ENCODE measurements at regions not wholly inside any gene's neighbourhood (a gene's known extent, or its start where the extent isn't known, plus 50 kb on each side); places are given as distances from the start of the nearest gene placed in this dataset.
"Not testable (repeated sequence)": the region's sequence is repeated elsewhere in the genome, so short reads cannot be mapped to it uniquely, and the experiment has no call there.

- no peak for DNase-seq
Measured at GRCh38 chr13:85186356-85187045, 612.7 kb downstream of the SLITRK6 start.

DNA sequence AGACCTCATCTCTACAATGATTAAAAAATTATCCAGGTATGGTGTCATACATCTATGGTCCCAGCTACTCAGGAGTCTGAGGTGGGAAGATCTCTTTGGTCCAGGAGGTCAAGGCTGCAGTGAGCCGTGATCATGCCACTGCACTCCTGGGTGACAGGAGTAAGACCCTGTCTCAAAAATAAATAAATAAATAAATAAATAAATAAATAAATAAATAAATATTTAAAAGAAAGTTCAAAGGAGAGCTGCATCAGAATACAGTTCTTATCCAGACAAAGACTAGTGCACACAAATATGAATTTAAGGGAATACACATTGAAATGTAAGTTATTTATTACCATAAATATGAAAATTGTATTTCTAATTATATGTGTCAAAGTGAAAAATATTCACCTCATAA, 624.9 kb downstream of the SLITRK6 start:
- DNase-seq: no peak

DNA sequence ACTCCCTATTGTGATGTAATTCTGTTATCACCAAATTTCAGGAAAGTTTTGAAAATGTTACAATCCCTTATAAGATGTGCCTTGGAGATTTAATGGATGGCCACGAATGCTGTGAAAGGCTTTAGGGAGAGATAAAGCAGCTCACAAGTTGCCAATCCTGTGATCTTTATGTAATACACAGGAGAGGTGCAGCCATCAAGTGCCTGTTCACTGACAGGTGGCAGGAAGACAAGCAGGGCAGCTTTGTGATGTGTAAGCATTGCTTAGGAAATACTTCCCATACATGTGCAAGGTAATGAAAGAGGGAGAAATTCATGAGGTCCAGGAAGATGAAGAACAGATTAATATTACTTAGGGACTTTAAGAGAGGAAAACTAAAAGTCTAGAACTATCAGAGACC, 628.8 kb downstream of the SLITRK6 start:
- no peak for DNase-seq

- no peak for DNase-seq
Measured at GRCh38 chr13:85166891-85167290, 632.3 kb downstream of the SLITRK6 start.

GRCh38 chr13:85163063-85163462, 636.2 kb downstream of the SLITRK6 start:
- DNase-seq: no peak

GRCh38 chr13:85148009-85148408, 651.2 kb downstream of the SLITRK6 start:
- DNase-seq: no peak

GRCh38 chr13:85142351-85142927, 656.8 kb downstream of the SLITRK6 start:
- DNase-seq: no peak

DNA sequence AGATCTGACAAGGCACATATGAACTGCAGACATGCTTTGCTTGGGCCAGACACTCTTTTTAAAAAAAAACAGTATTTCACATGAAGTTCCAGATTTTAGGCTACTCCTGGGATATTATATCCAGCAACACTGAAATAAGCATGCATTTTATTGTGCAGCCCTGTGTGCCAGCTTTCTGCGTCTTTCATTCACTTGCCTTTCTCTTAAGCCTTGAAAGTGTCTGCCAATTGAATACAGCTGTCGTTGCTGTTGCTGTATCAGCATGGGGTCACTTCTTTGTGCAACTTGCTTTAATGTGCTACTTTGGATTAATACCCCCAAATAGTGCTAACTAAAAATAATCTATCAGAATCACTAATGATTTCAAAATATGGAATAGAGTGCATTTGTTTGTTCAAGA, 657.8 kb downstream of the SLITRK6 start:
- no peak for DNase-seq

- DNase-seq: no peak
Measured at GRCh38 chr13:85140192-85140591, 659.0 kb downstream of the SLITRK6 start.

GRCh38 chr13:85137516-85137915, 661.7 kb downstream of the SLITRK6 start:
- DNase-seq: no peak

- DNase-seq: no peak
Measured at GRCh38 chr13:85132986-85133385, 666.2 kb downstream of the SLITRK6 start.

DNA sequence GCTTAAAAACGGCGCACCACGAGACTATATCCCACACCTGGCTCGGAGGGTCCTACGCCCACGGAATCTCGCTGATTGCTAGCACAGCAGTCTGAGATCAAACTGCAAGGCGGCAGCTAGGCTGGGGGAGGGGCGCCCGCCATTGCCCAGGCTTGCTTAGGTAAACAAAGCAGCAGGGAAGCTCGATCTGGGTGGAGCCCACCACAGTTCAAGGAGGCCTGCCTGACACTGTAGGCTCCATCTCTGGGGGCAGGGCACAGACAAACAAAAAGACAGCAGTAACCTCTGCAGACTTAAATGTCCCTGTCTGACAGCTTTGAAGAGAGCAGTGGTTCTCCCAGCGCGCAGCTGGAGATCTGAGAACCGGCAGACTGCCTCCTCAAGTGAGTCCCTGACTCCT, 675.7 kb downstream of the SLITRK6 start:
- not testable (repeated sequence) for DNase-seq

GRCh38 chr13:85108356-85108755, 690.9 kb downstream of the SLITRK6 start:
- no peak for DNase-seq

- no peak for DNase-seq
Measured at GRCh38 chr13:85099245-85099644, 700.0 kb downstream of the SLITRK6 start.

- DNase-seq: no peak
Measured at GRCh38 chr13:85095418-85096272, 703.6 kb downstream of the SLITRK6 start.

DNA sequence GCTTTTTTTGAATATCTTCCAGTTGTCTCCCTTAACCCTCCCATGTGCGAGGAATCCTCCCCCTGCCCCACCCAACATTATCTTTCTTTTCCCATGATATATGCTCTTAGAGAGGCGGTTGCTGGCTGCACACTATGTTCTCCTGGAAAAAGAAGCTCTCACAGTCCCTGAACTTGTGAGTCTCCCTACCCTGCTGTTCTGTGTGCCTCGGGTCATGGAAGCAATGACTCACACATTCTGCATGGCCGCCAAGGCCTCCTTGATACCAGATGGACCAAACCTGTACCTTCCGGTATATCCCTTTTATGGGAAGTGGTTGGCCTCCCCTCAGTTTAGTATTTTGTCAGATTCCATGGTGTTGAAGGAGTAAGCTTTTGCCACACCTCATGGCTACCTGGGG, 705.4 kb downstream of the SLITRK6 start:
- DNase-seq: no peak

DNA sequence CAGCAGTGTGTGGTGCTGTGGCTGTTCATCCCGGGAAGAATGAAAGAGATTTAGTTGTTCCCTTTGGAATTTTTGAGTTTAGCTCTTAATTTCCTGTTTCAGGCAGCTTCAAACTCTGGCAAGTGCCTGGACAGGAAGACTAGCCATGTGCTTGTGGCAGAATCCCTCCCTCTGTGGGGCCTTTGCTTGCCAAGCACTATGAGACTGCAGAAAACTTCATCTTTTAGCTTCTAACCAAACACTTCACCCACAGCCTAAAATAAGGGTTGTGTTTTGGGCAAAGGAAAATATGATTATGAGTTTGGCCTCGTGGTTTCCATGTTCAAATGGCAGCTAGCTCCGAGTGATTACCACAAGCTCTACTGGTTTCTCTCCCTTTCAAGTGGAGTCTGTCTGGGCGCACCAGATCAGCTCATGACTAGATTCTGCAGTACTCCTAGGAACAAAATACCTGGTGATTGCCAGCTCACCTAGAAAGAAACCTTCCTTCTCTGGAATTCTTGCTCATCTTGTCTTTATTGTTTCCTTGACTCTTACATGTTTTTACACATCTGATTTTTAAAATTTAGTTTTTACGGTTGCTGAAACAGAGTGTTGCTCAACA, 707.5 kb downstream of the SLITRK6 start:
- DNase-seq: no peak

- no peak for DNase-seq
Measured at GRCh38 chr13:85089186-85089585, 710.0 kb downstream of the SLITRK6 start.

DNA sequence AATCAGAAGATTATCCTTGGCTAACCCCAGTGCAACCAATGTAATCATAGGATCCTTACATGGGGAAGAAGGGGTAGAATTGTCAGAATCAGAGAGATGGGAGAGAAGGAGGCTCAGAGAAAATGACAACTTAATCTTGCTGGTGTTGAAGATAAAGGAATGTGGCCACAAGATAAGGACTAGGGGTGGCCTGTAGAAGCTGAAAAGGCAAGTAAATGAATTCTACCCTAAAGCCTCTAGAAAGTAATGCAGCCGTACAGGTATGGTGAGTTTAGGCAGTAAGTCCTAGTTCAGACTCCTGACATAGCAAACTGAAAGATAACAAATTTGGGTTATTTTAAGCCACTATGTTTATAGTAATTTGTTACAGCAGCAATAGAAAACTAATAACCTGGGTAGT, 718.5 kb downstream of the SLITRK6 start:
- DNase-seq: no peak

DNA sequence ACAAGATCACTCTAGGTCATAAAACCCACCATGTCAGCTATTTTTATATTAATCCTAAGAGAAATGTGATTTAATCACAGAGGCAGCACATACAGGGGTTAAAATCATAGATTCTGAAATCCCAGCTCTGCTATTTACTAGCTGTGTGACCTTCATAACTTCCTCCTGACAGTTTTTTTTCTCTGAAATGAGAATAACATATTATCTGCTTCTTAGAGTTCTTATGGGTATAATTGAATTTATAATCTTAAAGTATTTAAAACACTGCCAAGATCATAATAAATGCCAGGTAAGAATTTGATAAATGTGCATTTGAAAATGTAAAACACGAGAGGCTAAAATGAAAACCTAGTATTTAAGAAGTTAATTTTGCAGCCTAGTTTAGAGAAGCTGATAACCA, 722.9 kb downstream of the SLITRK6 start:
- DNase-seq: no peak

DNA sequence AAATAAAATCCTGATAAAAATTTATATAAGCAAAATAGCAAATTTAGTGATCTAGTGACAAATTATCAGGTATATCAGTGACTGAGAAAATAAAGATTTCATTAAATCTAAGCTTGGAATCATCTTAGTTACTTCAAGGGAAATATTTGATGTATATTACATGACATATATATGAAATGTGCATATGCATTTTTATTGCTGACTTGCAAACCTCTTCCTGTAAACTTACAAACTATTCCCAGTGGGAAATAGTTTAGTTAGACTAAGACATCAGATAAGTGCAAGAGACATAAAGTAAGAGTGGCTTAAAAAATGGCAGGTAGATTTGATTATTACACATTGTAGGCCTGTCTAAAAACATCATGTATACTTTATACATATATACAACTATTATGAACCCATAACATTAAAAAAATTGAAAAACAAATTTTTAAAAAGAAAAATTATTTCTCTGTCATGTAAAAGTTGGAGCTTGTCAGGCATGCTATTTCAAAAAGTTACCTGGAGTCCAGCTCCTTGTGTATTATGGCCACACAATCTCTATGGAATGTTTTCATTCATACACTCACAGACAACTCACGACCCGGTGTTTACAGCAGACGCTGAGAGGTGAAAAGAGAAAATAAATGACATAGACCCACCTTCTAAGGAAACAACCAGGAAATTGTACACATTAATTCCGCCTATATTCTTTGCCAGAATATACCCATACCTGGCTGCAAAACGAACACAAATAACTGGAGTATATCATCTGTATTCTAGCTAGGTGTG, 724.5 kb downstream of the SLITRK6 start:
- no peak for DNase-seq

GRCh38 chr13:85068231-85068630, 731.0 kb downstream of the SLITRK6 start:
- no peak for DNase-seq

GRCh38 chr13:85040215-85040614, 759.0 kb downstream of the SLITRK6 start:
- no peak for DNase-seq

Data from SIG-M5 (cell line).